Activated T-helper 1 cell treated with Interleukin-2 at 50 U/mL for 16 hours (primary cell): ENCODE measurements at regions not wholly inside any gene's neighbourhood (a gene's known extent, or its start where the extent isn't known, plus 50 kb on each side); places are given as distances from the start of the nearest gene placed in this dataset.

ENCODE experiments used
- DNase-seq: peaks from one replicate; pipeline ENCODE4 v3.0.0-alpha.2; 2020; ENCODE audit warnings: low read depth

DNA sequence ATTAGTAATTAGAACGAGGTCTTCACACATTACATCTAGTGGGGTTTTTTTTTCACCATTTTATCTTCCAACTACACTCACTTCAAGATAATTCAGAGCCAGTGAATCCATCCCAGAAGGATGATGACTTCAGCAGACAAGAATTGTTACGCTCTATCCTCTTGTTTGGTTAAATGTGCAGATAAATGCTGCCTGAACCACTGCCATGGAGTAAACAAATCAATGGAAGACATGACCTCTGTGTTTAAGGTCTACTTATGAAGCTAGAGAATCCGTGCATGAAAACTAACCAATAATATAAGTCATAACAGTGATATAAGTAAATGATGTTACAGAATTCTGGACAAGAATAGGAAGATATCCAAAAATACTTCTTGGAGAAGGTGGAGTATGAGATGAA, 602.6 kb downstream of the TLR4 start:
- DNase-seq: no peak

DNA sequence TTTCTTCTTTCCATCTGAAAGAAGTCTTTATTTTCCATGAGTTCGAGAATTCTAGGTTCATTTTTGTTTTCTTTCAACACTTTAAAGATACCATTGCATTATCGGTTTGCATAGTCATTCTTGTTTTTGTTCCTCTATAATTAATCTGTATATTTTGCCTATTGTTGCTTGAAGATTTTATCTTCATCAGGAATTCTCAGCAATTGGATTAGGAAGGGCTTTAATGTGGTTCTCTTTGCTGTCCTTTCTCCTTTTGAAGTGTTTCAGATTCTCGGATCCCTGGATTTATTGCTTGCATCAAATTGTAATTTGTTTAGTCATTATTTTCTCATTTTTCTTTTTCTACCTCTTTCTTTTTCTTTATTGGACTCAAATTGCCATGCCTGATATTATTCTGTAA, 609.8 kb downstream of the TLR4 start:
- DNase-seq: no peak

DNA sequence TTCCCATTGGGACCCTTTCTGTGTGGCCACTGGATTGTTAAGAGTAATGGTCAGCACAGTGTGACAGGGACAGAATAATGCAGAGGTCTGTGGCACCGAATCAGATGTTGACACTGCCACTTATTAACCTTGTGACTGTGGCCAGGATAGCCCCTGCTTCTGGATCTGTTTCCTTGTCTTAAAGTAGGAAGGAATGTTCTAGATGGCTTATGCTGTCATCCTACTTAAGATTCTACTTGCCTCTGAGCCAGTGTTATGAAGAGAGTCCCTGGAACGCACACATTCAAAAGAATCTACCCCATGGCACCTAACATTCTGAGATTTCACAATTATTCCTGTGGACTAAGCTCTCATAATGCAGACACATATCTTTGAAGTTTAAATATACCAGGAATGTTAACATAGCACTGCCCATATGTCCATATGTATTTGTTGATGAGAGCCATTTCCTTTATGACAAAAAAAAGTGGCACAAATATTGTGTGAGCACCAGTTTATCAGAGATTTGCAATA, 612.7 kb downstream of the TLR4 start:
- DNase-seq: no peak

DNA sequence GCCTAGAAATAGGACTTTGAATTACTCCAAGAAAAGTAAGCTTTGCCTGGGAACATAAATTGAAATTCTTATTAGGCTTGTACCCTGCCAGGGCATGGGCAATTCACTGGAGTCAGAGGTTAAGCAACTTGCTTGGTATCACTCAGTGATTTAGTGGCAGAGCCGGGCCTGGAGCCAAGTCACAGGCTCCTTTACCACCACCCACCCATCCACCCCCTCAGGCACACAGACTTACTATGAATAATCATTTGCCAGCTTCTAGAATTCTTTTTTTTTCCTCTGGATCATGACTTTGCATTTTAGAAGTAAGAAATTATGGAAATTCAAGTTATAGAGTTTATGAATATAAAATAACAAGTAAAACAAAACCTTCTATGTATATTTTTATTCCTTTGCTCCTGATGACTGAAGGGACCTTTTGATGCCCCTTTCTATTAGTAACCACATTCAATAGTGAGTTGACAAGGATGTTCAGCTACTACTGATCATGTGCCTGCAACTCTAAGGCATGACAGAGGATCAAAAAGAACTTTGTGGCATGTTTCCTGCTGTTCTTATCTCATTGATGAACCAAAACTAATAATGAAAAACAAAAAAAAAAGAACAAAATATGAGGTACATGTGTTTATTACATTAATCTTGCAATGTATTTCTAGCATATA, 614.7 kb downstream of the TLR4 start:
- DNase-seq: no peak

DNA sequence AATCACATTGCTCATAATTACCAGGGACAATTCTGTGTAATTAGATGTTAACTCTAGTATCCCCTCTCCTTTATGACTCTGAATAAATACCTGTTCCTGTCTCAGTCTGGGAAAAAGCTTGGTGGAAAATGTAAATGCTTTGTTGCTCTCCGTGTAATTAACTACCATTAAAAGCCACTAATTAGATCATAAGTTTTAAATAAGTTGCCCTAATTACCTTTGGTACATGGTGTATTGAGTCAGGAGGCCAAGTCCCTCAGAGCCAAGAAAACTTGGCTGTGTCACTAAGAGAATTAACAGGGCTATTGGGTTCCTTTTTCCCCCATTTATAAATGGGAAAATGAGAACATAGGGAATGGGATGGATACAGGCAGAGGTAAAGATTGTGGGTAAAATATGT, 617.6 kb downstream of the TLR4 start:
- no peak for DNase-seq

DNA sequence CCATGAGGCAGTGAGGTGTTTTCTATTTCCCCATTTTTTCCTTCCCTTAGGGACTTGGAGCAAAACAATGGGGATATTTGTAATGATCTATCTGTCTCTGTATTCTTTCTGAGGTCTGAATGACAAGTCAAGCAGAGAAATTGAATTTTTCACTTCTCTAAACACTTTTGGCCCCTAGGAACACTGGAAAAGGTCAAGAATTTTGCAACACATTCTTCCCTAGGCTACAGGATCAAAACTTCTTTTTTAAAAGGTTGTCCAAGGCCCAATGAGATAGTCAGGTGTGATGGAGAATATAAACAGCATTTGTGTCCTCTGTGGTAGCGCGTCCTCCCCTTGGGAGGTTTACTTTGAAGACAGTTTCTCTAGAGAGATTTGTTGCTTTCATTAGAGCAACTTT, 620.5 kb downstream of the TLR4 start:
- DNase-seq: no peak

DNA sequence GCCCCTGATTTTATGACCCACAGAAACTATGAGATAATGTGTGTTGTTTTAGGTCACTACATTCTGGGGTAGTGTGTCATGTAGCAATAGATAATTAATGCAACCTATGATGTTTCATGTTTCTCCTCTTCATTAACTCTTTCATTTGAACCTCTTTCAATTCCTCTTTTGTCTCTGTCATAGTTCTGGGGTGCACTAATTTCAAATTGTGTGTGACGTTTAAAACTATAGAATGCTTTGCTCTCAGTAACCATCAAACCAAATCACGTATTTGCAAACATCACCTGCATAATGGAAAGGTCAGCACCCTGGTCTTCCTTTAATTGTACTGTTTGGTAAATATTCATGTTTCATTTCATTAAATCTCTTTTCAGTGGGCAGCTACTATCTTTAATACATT, 621.6 kb downstream of the TLR4 start:
- no peak for DNase-seq

DNA sequence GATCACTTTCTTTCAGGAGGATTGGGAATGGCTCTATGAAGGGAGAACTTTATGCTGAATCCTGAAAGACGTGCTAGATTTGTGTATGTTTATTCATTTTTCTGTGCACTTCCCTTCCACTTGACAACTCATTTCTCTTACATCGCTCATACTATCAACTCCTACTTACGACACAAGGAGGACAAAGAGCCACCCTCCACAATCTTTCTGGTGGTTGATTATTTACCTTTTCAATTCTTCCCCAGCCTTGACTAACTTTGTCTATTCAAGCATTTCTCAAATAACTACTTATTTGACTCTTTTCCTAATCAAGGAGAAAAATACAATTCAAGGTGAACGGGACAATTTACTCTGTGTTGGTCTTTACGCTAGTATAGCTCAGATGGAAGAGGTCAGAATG, 622.1 kb downstream of the TLR4 start:
- no peak for DNase-seq

DNA sequence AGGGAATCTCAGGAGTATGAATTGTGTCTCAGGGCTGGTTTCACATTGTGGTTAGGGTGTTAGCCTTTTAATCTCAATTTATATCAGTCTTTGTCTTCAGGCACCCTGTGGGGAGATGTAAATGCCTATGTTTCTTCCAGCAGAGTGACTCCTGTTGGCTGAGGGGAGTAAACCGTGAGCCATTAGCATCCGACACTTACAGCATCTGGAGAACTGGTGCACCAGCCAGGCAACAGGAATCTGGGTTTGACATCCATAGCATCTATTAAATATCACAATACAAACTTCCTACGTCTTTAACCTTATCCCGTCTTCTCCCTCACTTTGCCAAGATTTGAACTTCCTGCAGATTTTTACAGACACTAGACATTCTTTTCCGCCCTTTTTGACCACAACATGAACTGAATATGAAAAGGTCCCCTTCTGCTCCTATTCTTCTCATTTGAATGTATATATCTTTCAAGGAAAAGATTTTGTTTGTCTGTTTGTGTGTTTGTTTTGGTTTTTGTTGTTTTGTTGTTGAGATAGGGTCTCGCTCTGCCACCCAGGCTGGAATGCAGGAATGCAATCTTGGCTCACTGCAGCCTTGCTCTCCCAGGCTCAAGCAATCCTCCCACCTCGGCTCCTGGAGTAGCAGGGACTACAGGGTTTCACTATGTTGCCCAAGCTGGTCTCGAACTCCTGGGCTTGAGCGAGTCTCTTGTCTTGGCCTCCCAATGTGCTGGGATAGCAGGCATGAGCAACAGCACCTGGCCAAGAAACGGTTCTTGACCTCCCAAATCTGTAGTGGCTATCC, 626.2 kb downstream of the TLR4 start:
- DNase-seq: no peak

DNA sequence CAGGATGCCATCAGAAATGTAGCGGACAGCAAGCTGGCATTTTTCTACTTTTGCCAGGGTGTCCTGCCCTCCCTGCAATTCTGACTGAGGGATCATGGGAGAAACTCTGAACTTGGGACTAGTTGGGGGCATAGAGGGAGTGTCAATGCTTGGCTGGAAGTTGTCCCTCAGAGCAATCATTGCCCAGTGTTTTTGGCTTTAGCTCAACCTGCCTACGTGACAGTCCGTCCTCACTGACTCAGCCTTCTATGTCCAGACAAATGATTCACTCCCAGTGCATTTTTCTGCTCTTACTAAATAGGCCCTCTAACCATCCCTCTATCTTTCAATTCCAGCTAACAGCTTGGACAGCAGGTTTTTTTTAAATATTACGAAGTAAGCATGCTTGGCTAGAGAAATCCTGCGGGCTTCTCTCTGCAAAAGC, 627.4 kb downstream of the TLR4 start:
- no peak for DNase-seq

DNA sequence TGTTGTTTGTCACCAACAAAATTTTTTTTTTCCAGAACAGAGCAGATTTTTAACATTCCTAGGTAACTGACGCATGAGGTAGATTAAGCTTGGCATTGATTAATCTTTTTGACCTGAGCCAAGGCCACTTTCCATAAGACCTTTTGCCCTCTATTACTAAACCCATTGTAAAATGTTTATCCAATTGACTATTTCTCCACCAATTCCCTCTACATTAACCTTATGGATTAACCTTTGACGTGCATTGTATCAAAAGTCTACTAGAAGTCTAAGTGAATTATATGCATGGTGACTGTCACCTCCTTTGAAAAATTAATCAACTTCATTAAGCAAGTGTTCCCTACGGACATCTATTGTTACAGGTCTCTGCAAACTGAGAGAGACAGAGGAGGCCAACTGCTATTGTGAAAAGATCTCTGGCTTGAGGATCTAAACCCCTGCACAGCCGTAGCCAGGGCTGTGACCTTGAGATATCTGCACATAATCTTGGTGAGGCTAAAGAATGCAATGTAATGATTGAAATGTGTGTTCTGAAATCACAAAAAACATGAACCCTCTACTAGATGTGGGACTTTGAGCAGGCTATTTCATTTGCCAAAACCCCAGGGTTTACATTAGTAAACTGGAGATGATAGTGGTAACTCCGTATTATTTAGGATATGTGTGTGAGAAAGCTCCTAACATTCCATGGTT, 632.2 kb downstream of the TLR4 start:
- no peak for DNase-seq

DNA sequence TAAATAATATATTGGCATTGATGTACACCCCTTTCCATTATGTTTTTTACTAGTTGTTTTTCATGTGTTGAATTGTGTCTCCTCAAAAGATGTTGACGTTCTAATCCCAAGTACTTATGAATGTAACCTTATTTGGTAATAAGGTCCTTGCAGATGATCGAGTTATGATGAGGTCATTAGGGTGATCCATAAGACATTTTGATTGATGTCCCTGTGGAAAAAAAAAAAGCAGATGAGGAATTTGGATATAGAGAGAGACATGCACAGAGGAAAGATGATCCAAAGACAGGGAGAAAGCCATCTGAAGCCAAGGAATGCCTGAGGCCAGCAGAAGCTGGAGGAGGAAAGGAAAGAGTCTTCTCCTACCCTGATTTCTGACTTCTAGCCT, 632.7 kb downstream of the TLR4 start:
- no peak for DNase-seq

DNA sequence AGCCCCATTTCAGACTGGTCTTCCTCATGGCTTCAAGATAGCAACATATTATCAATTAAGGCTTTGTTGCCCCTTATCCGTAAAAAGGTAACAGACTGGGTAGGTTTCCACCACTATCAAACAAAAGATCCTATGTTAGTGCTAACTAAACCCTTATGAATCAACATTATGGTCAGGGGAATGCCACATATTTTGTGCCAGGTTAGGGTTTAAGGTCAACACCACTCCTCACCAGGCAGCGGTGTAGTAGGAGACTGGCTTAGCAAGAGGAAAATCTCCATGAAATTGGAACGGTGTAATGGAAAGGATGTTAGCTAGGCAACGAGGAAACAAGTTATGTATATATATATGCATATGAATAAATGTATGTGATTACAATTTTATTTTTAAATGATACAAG, 655.8 kb downstream of the TLR4 start:
- no peak for DNase-seq

DNA sequence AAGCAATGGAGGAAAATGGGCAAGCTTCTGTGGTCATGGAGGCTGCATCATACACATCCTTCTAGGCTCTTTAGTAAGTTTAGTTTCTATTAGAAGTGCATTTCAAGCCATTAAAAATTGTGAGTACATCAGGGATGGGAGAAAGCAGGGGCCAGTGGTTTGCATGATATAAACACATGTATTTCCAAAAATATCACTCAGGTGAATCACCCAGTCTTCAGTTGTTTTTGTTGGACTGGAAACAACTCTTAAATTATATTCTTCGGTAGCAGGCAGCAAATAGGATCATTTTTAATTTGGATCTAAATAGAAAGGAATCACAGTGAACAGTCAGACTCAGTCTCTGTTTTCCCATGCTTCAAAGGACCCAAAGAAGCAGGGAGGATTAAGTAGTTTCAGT, 657.9 kb downstream of the TLR4 start:
- no peak for DNase-seq

DNA sequence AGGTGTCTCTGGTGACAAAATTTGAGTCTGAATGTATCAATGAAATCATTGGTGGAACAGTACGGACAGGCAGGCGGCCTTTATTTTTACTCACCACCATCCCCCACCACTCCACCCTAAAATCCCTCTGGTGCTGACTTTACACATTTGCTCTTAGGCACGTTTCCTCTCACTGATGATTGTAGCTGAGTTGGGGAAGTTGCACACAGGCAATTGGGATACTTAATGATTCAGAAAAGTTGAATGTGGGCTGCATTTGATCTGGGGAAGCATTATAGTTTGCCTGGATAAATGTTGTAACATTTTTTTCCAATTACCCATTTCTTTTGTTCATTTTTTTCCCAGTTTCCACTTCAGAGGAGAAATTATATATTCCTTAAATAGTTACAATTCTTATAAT, 658.4 kb downstream of the TLR4 start:
- DNase-seq: no peak

DNA sequence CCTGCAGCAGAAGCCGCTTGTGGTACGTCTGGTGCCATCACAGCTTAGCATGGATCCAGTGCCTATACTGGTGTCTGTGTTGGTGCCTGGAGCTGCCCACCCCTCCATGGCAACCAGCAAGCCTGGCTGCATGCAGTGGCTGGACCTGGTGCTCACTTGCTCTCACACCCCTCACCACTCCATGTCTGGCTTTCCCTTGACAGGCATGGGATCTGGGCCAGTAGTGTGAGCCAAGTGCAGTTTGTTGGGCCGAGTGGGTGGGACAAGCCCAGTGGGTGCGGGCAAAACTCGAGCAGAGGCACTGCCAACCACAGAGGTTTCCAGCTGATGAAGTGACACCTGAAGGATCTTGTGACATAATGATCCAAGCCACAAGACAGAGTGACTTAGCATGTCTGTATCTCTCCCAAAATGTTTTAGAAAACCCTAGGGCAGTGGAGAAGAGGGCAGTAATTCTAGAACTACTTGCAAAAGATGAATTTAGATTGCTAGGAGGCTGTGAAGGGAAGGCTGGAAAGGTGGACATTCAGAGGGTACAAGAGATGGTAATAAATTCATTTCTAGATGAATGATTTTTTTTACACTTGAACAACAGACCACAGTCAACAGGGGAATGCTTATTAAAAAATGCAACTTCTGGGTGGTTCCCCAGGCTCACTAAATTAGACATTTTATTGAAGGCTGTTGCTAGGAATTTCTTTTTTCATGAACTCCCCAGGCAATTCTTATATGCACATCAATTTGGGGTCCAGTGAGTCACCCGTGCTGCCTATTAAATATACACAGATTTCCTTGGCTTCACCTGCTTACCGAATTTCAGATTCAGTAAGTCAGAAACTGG, 660.3 kb downstream of the TLR4 start:
- DNase-seq: no peak

DNA sequence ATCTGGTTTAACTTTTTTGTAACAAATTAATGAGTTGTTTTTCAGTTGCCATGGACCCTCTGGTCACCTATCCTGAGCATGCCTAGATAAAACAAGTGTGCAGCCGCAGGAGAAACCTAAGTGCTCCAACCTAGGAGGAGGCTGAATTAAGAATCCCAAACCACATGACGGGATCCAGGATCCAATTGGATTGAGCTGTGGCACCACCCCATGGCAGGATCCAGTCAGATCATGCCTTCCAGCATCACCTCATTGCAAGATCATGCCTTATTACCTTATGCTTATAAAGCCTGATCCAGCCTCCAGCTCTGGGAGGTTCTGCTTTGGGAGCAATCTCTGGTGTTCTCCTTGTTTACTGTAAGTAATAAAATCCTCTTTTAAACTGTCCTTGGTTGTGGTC, 662.0 kb downstream of the TLR4 start:
- DNase-seq: no peak

DNA sequence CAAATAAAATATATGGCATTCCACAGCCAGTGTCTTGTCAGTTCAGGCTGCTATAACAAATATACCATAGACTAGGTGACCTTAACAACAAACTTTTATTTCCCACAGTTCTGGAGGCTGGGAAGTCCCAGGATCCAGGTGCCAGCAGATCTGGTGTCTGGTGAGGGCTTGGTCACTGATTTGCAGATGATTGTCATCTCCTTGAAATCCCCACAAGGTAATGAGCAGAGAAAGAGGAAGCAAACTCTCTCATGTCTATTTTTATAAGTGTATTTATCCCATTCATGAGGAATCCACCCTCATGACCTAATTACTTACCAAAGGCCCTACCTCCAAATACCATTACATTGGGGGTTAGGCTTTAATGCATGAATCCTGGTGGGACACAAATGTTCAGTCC, 663.2 kb downstream of the TLR4 start:
- no peak for DNase-seq

DNA sequence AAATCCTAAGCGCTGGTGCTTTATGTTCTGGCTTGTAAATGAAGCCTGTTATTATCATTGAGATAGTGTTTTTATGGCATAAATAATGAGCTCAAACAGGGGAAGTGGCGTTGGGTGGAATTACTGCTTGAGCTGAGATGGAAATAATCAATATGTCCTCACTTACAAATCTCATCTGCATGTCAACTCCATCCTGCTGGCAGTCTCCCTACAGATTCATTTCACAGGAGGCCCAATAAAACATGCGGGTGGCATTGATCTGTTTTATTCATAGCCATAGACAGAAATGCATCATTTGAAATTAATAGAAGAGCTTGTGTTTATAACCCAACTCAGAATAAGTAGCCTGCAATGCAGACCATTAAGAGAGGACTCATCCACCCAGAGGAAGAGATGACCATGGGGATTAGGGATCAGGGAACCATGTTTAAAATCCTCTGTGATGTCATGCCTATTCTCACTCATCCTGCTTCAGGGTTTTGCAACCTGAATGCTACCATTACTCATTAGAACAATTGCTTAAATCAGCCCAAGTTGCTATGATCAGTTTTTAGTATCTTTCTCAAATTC, 680.4 kb downstream of the TLR4 start:
- no peak for DNase-seq

DNA sequence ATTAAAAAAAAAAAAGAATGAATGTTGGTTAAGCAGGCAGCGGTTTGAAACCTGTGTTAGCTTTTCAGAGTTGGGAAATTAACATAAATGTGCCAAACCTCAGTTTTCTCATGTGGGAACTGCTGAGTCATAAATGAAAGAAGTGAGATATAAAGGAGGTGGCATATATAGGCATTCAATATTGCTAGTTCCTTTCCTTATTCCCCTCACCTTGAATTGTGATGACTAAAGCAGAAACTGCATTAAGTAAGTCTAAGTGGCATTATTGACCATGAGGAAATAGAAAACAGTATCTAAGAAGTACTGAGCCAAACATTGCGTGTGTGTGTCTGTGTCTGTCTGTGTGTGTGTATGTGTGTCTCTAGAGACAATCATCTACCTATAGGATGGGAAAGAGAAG, 691.2 kb downstream of the TLR4 start:
- no peak for DNase-seq

DNA sequence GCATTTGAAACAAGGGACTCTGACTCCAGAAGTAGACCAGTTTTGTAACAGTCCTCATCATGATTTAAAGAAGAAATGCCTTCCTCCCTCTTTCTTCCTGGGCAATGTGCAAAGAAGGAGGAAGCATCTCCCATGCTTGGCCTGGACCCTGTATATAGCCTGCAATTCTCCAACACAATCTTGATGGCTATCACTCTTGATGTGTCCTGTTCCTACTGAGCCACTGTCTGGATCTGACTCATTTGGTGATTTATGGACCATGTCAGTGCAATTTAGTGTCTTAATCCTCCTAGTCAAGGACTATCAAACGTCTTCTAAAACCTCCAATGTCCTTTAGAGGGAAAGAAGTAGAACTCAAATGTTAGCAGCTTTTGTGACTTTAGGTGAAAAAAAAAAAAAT, 697.3 kb downstream of the TLR4 start:
- no peak for DNase-seq

DNA sequence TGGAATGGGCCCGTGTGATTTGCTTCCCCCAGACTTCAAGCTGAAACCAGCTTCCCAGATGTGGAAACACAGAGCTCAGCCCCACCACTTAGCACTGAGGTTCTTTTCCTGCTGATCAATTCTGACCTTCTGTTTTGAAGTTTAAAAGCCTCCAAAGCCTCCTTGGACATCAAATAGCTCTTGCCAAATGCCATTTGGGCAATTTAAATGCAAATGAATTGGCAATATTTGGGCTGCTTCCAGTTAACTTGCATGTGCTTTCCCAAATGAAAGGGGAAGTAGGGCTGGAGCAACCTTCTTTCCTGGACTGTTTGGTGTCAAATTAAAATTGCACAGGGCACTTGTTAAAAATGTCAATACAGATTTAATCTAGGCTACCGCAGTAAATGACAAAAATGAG, 710.5 kb downstream of the TLR4 start:
- DNase-seq: no peak
